Endothelial cell of umbilical vein (primary cell): ENCODE measurements at regions not wholly inside any gene's neighbourhood (a gene's known extent, or its start where the extent isn't known, plus 50 kb on each side); places are given as distances from the start of the nearest gene placed in this dataset.

Experiments used
- BruUV-seq: library from RNA; stranded (reverse); fragments of 400-500 nt; replicated peaks from 2 replicates; lab custom pipeline; 2021; lab: Mats Ljungman, UMichigan
- CTCF ChIA-PET: fragments of 300-600, 350-600 bp; sonication (Branson Sonifier 250); formaldehyde crosslinking; loops from one replicate; lab custom pipeline; 2021; ENCODE audit warnings: antibody characterized with exemption, inconsistent platforms; lab: Charles Lee
- POLR2A ChIA-PET: fragments of 300-600, 350-600 bp; sonication (Branson Sonifier 250); formaldehyde crosslinking; loops from one replicate; lab custom pipeline; 2021; ENCODE audit warnings: antibody characterized with exemption, inconsistent platforms; lab: Charles Lee
- DNase-seq: peaks from one replicate; pipeline ENCODE4 v3.0.0-alpha.2; 2011; ENCODE audit warnings: low read depth, low spot score
- FAIRE-seq: peaks from 2 replicates; lab custom pipeline; 2011; peaks lifted over from hg19 to GRCh38; lab: Jason Lieb, UNC
- H2AFZ ChIP-seq: 2 replicates; pipeline ENCODE4 v1.6.0; 2012; ENCODE audit warnings: low read depth, low read length, control low read depth, inconsistent platforms
- H3K27ac ChIP-seq: 2 replicates; pipeline ENCODE4 v1.5.1; 2011; ENCODE audit warnings: low read depth, mild to moderate bottlenecking, control low read depth, low read length, moderate library complexity; ENCODE audit not compliant: insufficient read depth
- H3K27me3 ChIP-seq, 2 experiments: 2 replicates each; pipeline versions ENCODE4 v1.6.0 to v1.6.1; 2011; ENCODE audit warnings: low read length in 2 of 2, mixed read lengths in 1 of 2; ENCODE audit not compliant: control insufficient read depth in 2 of 2, insufficient read depth in 2 of 2
- H3K36me3 ChIP-seq, 2 experiments: 2 replicates in 1 of 2; 3 replicates in 1 of 2; pipeline ENCODE4 v1.5.1; 2011; ENCODE audit warnings: low read length in 2 of 2, mild to moderate bottlenecking in 1 of 2, moderate library complexity in 1 of 2; ENCODE audit not compliant: control insufficient read depth in 2 of 2, insufficient read depth in 2 of 2; ENCODE audit errors: extremely low read depth in 1 of 2
- H3K4me1 ChIP-seq: 3 replicates; pipeline ENCODE4 v1.5.1; 2011; ENCODE audit warnings: mild to moderate bottlenecking, low read length; ENCODE audit not compliant: control insufficient read depth, insufficient read depth; ENCODE audit errors: extremely low read depth
- H3K4me2 ChIP-seq: 2 replicates; pipeline ENCODE4 v1.6.1; 2011; ENCODE audit warnings: low read length, control low read depth, mixed read lengths; ENCODE audit not compliant: insufficient read depth
- H3K4me3 ChIP-seq, 3 experiments: fragments of 200-600 bp in 1 of 3; sonication (generic), shearing (Covaris generic) in 1 of 3; replicated peaks in 1 of 3; 2 replicates each; pipeline ENCODE4 v1.5.1; 2011 to 2016; ENCODE audit warnings: control low read depth in 3 of 3, low read length in 3 of 3, mild to moderate bottlenecking in 2 of 3, inconsistent platforms in 1 of 3, low read depth in 1 of 3, moderate library complexity in 1 of 3; ENCODE audit not compliant: insufficient read depth in 1 of 3
- H3K79me2 ChIP-seq: 2 replicates; pipeline ENCODE4 v1.6.0; 2012; ENCODE audit warnings: low read length, inconsistent platforms; ENCODE audit not compliant: control insufficient read depth, insufficient read depth
- H3K9ac ChIP-seq: replicated peaks from 2 replicates; pipeline ENCODE3; 2011; ENCODE audit warnings: low read length, control low read depth; ENCODE audit not compliant: insufficient read depth; ENCODE audit errors: extremely low read depth
- H3K9me1 ChIP-seq: replicated peaks from 3 replicates; pipeline ENCODE4 v1.6.0; 2011; ENCODE audit warnings: mild to moderate bottlenecking, low read length; ENCODE audit not compliant: control insufficient read depth, insufficient read depth; ENCODE audit errors: extremely low read depth
- H3K9me3 ChIP-seq: replicated peaks from 2 replicates; pipeline ENCODE4 v1.5.1; 2012; ENCODE audit warnings: low read length, inconsistent platforms; ENCODE audit not compliant: control insufficient read depth, insufficient read depth
- H4K20me1 ChIP-seq: replicated peaks from 2 replicates; pipeline ENCODE3; 2011; ENCODE audit warnings: mild to moderate bottlenecking, low read length; ENCODE audit not compliant: control insufficient read depth, insufficient read depth; ENCODE audit errors: extremely low read depth
- EZH2 ChIP-seq: IDR thresholded peaks from 2 replicates; pipeline ENCODE4 v1.6.1; 2012; ENCODE audit warnings: borderline replicate concordance, low read depth, mild to moderate bottlenecking, moderate library complexity, low read length, inconsistent platforms; ENCODE audit not compliant: severe bottlenecking
- FOS ChIP-seq: IDR thresholded peaks from 2 replicates; pipeline ENCODE4 v1.6.1; 2011; ENCODE audit warnings: mild to moderate bottlenecking, low read length, moderate library complexity, borderline replicate concordance; ENCODE audit not compliant: insufficient read depth
- GATA2 ChIP-seq: IDR thresholded peaks from 2 replicates; pipeline ENCODE4 v1.7.0; 2011; ENCODE audit warnings: low read depth, mild to moderate bottlenecking, moderate library complexity, mixed read lengths, low read length; ENCODE audit not compliant: insufficient read length, insufficient read depth
- JUN ChIP-seq: IDR thresholded peaks from 2 replicates; pipeline ENCODE4 v1.6.1; 2011; ENCODE audit warnings: borderline replicate concordance, low read depth; ENCODE audit not compliant: insufficient read length, insufficient read depth
- MYC ChIP-seq: IDR thresholded peaks from one replicate; pipeline ENCODE4 v1.6.1; 2011; ENCODE audit warnings: mild to moderate bottlenecking, low read depth, low read length
- POLR2A ChIP-seq: IDR thresholded peaks from 2 replicates; pipeline ENCODE4 v1.6.1; 2012; ENCODE audit warnings: low read depth, mild to moderate bottlenecking, control low read depth, low read length
- POLR2AphosphoS5 ChIP-seq: IDR thresholded peaks from 2 replicates; pipeline ENCODE4 v1.6.1; 2012; ENCODE audit warnings: low read depth, mild to moderate bottlenecking, control low read depth, low read length, moderate library complexity; ENCODE audit not compliant: insufficient read depth
- dilution Hi-C: fragments of 300-500 bp; cut with MboI; formaldehyde crosslinking; loops from one replicate; pipeline ENCODE4 v1.15.0; 2019; ENCODE audit warnings: low sequenced_read_pairs; ENCODE audit not compliant: extremely low pct_ligation_motif_present
- intact Hi-C: fragments of 100-400 bp; cut with micrococcal nuclease; formaldehyde crosslinking; loops from one replicate; pipeline ENCODE4 v1.10.0; 2022
- TF ChIP-seq, protein P1 (sequence below): IDR thresholded peaks from 2 replicates; pipeline ENCODE4 v1.6.1; 2011; ENCODE audit not compliant: insufficient read depth, insufficient read length
- TF ChIP-seq, protein P2 (sequence below), 2 donors: IDR thresholded peaks; 1 replicate in 1 of 2; 2 replicates in 1 of 2; pipeline ENCODE4 v1.5.1; 2011; ENCODE audit warnings: low read length in 2 of 2, mild to moderate bottlenecking in 2 of 2, moderate library complexity in 2 of 2, control low read depth in 1 of 2, inconsistent platforms in 1 of 2, low read depth in 1 of 2; ENCODE audit not compliant: insufficient read depth in 1 of 2; ENCODE audit errors: extremely low read depth in 1 of 2

DNA sequence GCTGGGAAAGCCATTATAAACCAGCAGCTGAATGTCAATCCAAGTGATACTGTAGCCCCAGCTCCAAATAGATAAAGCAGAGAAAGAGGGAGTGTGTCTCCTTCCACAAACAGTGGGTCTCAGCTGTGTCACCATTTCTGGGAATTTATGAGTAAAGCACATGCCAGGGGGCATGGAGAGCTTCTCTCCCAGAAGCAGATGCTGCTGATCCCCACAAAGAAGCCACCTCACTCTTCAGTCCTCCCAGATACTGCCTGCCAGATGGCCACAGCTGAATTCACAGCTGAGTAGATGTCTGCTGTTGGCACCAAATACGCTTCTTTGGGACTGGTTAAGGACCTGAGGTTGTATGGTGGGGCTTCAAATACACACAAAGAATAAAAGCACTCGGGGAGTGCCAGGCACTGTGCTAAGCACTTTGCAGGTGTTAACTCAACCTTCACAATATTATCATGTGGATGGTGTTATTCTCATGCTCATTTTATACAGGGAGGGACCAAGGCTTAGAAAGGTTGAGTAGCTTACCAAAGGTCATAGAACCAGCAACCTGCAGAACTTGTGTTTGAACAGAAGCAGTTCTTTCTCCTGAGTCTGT lies 298.3 kb downstream of the CDH11 start:
- no peak for DNase-seq
- no peak overlapping the region for H3K4me3 ChIP-seq
- H3K4me1 ChIP-seq: no peaks in the 10 kb centered on the region
- ChIA-PET POLR2A (no interaction called here), CTCF (interaction anchor here (1.2 kb wide), 1 partner anchor 300 kb away, joined by 3 read pairs; no protein-coding TSS in a partner anchor)
- no peaks in the 10 kb centered on the region for H3K27me3 ChIP-seq
- H3K9ac ChIP-seq: no peak overlapping the region
- H3K9me1 ChIP-seq: no peaks in the 10 kb centered on the region
- H3K27ac ChIP-seq: no peak overlapping the region
- FAIRE-seq: no peak
- no peaks in the 10 kb centered on the region for H3K9me3 ChIP-seq
- H3K79me2 ChIP-seq: no peaks in the 10 kb centered on the region
- no peak overlapping the region for H2AFZ ChIP-seq
- no peak overlapping the region for H3K4me2 ChIP-seq
- BruUV-seq: no TSS peak
- no peaks in the 10 kb centered on the region for H4K20me1 ChIP-seq
- intact Hi-C loops (no loop called here), dilution Hi-C loops (no loop called here)
- H3K36me3 ChIP-seq: no peaks in the 10 kb centered on the region
- TF ChIP-seq EZH2: no peak
- TF ChIP-seq POLR2AphosphoS5: no peak
- TF ChIP-seq, protein P1, sequence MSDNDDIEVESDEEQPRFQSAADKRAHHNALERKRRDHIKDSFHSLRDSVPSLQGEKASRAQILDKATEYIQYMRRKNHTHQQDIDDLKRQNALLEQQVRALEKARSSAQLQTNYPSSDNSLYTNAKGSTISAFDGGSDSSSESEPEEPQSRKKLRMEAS: no peak
- TF ChIP-seq POLR2A: no peak
- TF ChIP-seq GATA2: no peak
- TF ChIP-seq FOS: no peak
- no peak for TF ChIP-seq JUN
- TF ChIP-seq MYC: no peak
- TF ChIP-seq, protein P2, sequence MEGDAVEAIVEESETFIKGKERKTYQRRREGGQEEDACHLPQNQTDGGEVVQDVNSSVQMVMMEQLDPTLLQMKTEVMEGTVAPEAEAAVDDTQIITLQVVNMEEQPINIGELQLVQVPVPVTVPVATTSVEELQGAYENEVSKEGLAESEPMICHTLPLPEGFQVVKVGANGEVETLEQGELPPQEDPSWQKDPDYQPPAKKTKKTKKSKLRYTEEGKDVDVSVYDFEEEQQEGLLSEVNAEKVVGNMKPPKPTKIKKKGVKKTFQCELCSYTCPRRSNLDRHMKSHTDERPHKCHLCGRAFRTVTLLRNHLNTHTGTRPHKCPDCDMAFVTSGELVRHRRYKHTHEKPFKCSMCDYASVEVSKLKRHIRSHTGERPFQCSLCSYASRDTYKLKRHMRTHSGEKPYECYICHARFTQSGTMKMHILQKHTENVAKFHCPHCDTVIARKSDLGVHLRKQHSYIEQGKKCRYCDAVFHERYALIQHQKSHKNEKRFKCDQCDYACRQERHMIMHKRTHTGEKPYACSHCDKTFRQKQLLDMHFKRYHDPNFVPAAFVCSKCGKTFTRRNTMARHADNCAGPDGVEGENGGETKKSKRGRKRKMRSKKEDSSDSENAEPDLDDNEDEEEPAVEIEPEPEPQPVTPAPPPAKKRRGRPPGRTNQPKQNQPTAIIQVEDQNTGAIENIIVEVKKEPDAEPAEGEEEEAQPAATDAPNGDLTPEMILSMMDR (IDR thresholded peaks at IDR 0.05; ENCODE audit: extremely low read depth in 1 of 2, insufficient read depth in 1 of 2, low read depth in 1 of 2, low read length in 2 of 2): no peak
